ENCODE measurements at regions not wholly inside any gene's neighbourhood (a gene's known extent, or its start where the extent isn't known, plus 50 kb on each side); places are given as distances from the start of the nearest gene placed in this dataset.

GRCh38 chr2:210814251-210815025 lies 258.0 kb downstream of the CPS1 start:
- TF ChIP-seq CTCF (IDR thresholded peaks at IDR 0.05) (no peak), POLR2A (IDR thresholded peaks at IDR 0.05) (no peak)

Data from body of pancreas (tissue), 4 donors.